ENCODE measurements at regions not wholly inside any gene's neighbourhood (a gene's known extent, or its start where the extent isn't known, plus 50 kb on each side); places are given as distances from the start of the nearest gene placed in this dataset.

GRCh38 chr6:1016329-1017302 is 295.3 kb upstream of the FOXQ1 start:
- H3K9me3 ChIP-seq = peaks cover 0 to 8% (median 0%) of the 10 kb centered on the region in 3 donors
- H3K27me3 ChIP-seq = no peaks in the 10 kb centered on the region
- intact Hi-C loops (cut with DNase I; ENCODE audit: low total_unique reads) = no loop called here
- no peaks in the 10 kb centered on the region for H3K4me1 ChIP-seq
- H3K4me3 ChIP-seq = no peak overlapping the region
- DNase-seq = no peak
- H3K36me3 ChIP-seq = no peaks in the 10 kb centered on the region
- TF ChIP-seq, protein P1, sequence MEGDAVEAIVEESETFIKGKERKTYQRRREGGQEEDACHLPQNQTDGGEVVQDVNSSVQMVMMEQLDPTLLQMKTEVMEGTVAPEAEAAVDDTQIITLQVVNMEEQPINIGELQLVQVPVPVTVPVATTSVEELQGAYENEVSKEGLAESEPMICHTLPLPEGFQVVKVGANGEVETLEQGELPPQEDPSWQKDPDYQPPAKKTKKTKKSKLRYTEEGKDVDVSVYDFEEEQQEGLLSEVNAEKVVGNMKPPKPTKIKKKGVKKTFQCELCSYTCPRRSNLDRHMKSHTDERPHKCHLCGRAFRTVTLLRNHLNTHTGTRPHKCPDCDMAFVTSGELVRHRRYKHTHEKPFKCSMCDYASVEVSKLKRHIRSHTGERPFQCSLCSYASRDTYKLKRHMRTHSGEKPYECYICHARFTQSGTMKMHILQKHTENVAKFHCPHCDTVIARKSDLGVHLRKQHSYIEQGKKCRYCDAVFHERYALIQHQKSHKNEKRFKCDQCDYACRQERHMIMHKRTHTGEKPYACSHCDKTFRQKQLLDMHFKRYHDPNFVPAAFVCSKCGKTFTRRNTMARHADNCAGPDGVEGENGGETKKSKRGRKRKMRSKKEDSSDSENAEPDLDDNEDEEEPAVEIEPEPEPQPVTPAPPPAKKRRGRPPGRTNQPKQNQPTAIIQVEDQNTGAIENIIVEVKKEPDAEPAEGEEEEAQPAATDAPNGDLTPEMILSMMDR (IDR thresholded peaks at IDR 0.05) = no peak
- no peak overlapping the region for H3K27ac ChIP-seq

- H3K4me3 ChIP-seq = no peak overlapping the region
- no peaks in the 10 kb centered on the region for H3K27me3 ChIP-seq
- H3K27ac ChIP-seq = no peak overlapping the region
- TF ChIP-seq, protein P1 (IDR thresholded peaks at IDR 0.05) = no peak
- no peak for DNase-seq
- peaks cover 0 to 8% (median 0%) of the 10 kb centered on the region in 3 donors for H3K9me3 ChIP-seq
- intact Hi-C loops (cut with DNase I; ENCODE audit: low total_unique reads) = no loop called here
- no peaks in the 10 kb centered on the region for H3K36me3 ChIP-seq
- H3K4me1 ChIP-seq = no peaks in the 10 kb centered on the region
Measured at GRCh38 chr6:1015825-1016224, 296.1 kb upstream of the FOXQ1 start.

- H3K4me3 ChIP-seq = no peak overlapping the region
- H3K27ac ChIP-seq = no peak overlapping the region
- intact Hi-C loops (cut with DNase I; ENCODE audit: low total_unique reads) = no loop called here
- no peak for DNase-seq
- TF ChIP-seq, protein P1 (IDR thresholded peaks at IDR 0.05) = no peak
- no peaks in the 10 kb centered on the region for H3K36me3 ChIP-seq
- peaks cover 0 to 8% (median 0%) of the 10 kb centered on the region in 3 donors for H3K9me3 ChIP-seq
- no peaks in the 10 kb centered on the region for H3K4me1 ChIP-seq
- H3K27me3 ChIP-seq = no peaks in the 10 kb centered on the region
Measured at GRCh38 chr6:1014431-1014807, 297.5 kb upstream of the FOXQ1 start.

- Histone ChIP-seq H3K4me1 (no peaks in the 10 kb centered on the region), H3K36me3 (no peaks in the 10 kb centered on the region), H3K9me3 (peaks cover 0 to 8% (median 0%) of the 10 kb centered on the region in 3 donors), H3K4me3 (no peak overlapping the region), H3K27me3 (no peaks in the 10 kb centered on the region), H3K27ac (no peak overlapping the region)
- intact Hi-C loops (cut with DNase I; ENCODE audit: low total_unique reads) = no loop called here
- TF ChIP-seq, protein P1 (IDR thresholded peaks at IDR 0.05) = no peak
- no peak for DNase-seq
Measured at GRCh38 chr6:1013656-1014430, 298.1 kb upstream of the FOXQ1 start.

DNA sequence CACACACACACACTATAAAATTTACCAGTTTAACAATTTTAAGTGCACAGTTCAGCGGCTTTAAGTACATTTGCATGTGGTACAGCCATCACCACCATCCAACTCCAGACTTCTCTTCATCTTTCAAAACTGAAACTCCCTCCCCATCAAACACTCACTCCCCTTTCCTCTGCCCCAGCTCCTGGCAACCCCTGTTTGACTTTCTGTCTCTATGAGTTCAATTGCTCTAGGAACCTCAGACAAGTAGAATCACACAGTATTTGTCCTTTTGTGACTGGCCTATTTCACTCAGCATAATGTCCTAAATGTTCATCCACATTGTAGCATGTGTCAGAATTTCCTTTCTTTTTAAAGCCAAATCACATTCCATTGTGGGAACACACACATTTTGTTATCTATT is 302.8 kb upstream of the FOXQ1 start:
- Histone ChIP-seq H3K9me3 (peaks cover 0 to 4% (median 0%) of the 10 kb centered on the region in 3 donors), H3K27me3 (no peaks in the 10 kb centered on the region), H3K4me1 (no peaks in the 10 kb centered on the region), H3K4me3 (no peak overlapping the region), H3K36me3 (no peaks in the 10 kb centered on the region), H3K27ac (no peak overlapping the region)
- no peak for DNase-seq
- TF ChIP-seq, protein P1 (IDR thresholded peaks at IDR 0.05) = no peak
- intact Hi-C loops (cut with DNase I; ENCODE audit: low total_unique reads) = no loop called here
